GM23338 (cell line): ENCODE measurements at regions not wholly inside any gene's neighbourhood (a gene's known extent, or its start where the extent isn't known, plus 50 kb on each side); places are given as distances from the start of the nearest gene placed in this dataset.

Experiments used
- ATAC-seq: fragments of 200-7000 bp; cut with Tn5 transposase; 3 replicates; pipeline ENCODE4 v1.9.1; 2020
- DNase-seq: peaks from one replicate; pipeline ENCODE4 v3.0.0-alpha.2; 2015; ENCODE audit warnings: low spot score
- H2AFZ ChIP-seq: fragments of 200-600 bp; sonication (generic); 2 replicates; pipeline ENCODE4 v1.8.0; 2016; ENCODE audit warnings: antibody characterized with exemption, mild to moderate bottlenecking, moderate library complexity
- H3F3A ChIP-seq: fragments of 200-600 bp; sonication (generic); replicated peaks from 2 replicates; pipeline ENCODE4 v1.8.0; 2017; ENCODE audit warnings: antibody characterized with exemption, mixed run types, low read depth
- H3K27ac ChIP-seq: fragments of 200-600 bp; sonication (generic); 2 replicates; pipeline ENCODE4 v1.6.1; 2016; ENCODE audit warnings: low read depth
- H3K27me3 ChIP-seq: fragments of 200-600 bp; sonication (generic); 2 replicates; pipeline ENCODE4 v1.8.0; 2016; ENCODE audit warnings: mild to moderate bottlenecking, mixed run types, moderate library complexity; ENCODE audit not compliant: insufficient read depth
- H3K36me3 ChIP-seq: fragments of 200-600 bp; sonication (generic); 2 replicates; pipeline ENCODE4 v1.8.0; 2016; ENCODE audit warnings: mild to moderate bottlenecking; ENCODE audit not compliant: insufficient read depth
- H3K4me1 ChIP-seq: fragments of 200-600 bp; sonication (generic); 2 replicates; pipeline ENCODE4 v1.8.0; 2016; ENCODE audit warnings: mild to moderate bottlenecking, moderate library complexity; ENCODE audit not compliant: insufficient read depth
- H3K4me2 ChIP-seq: fragments of 200-600 bp; sonication (generic); 2 replicates; pipeline ENCODE4 v1.7.1; 2017; ENCODE audit warnings: mixed run types
- H3K4me3 ChIP-seq: fragments of 200-600 bp; sonication (generic); 2 replicates; pipeline ENCODE4 v1.6.1; 2016; ENCODE audit warnings: mixed run types
- H3K79me2 ChIP-seq: fragments of 200-600 bp; sonication (generic); replicated peaks from 2 replicates; pipeline ENCODE4 v1.8.0; 2017; ENCODE audit warnings: mild to moderate bottlenecking; ENCODE audit not compliant: insufficient read depth
- H3K9me2 ChIP-seq: fragments of 200-600 bp; sonication (generic); 2 replicates; pipeline ENCODE4 v1.8.0; 2017; ENCODE audit not compliant: insufficient read depth
- H4K20me1 ChIP-seq: fragments of 200-600 bp; sonication (generic); replicated peaks from 2 replicates; pipeline ENCODE4 v1.8.0; 2017; ENCODE audit warnings: mild to moderate bottlenecking; ENCODE audit not compliant: insufficient read depth
- H3K27ac Mint-ChIP-seq: 2 replicates; pipeline ENCODE4 v1.8.0; 2020; ENCODE audit warnings: inconsistent platforms, mild to moderate bottlenecking, moderate library complexity, mixed read lengths
- H3K27me3 Mint-ChIP-seq: 3 replicates; pipeline ENCODE4 v1.8.0; 2022; ENCODE audit warnings: low read depth, mild to moderate bottlenecking, moderate library complexity, mixed read lengths, inconsistent platforms; ENCODE audit not compliant: insufficient read depth, poor library complexity
- H3K36me3 Mint-ChIP-seq: 3 replicates; pipeline ENCODE4 v1.8.0; 2021; ENCODE audit warnings: low read depth, mild to moderate bottlenecking, inconsistent platforms, moderate library complexity, mixed read lengths
- H3K4me1 Mint-ChIP-seq: 3 replicates; pipeline ENCODE4 v1.8.0; 2020; ENCODE audit warnings: mild to moderate bottlenecking, inconsistent platforms, mixed read lengths
- H3K4me3 Mint-ChIP-seq: 3 replicates; pipeline ENCODE4 v1.8.0; 2021; ENCODE audit warnings: moderate library complexity, mild to moderate bottlenecking, inconsistent platforms, mixed read lengths
- H3K9me3 Mint-ChIP-seq: 3 replicates; pipeline ENCODE4 v1.8.0; 2020; ENCODE audit warnings: moderate library complexity, mild to moderate bottlenecking, inconsistent platforms, mixed read lengths
- EZH2phosphoT487 ChIP-seq: fragments of 200-600 bp; sonication (generic); IDR thresholded peaks from one replicate; pipeline ENCODE4 v1.8.1; 2018; ENCODE audit warnings: antibody characterized with exemption; ENCODE audit not compliant: unreplicated experiment
- ZNF331 ChIP-seq: fragments of 250-450 bp; sonication (Bioruptor Pico); IDR thresholded peaks from 2 replicates; pipeline ENCODE4 v1.5.0; 2020; ENCODE audit warnings: low read depth, mild to moderate bottlenecking, moderate library complexity
- TF ChIP-seq, protein P1 (sequence below), 2 experiments: fragments of 200-600 bp in 1 of 2; sonication (generic) in 1 of 2; conservative IDR thresholded peaks; 2 replicates each; pipeline versions ENCODE4 v1.5.1 to v1.6.1; 2016 to 2017; ENCODE audit warnings: antibody characterized with exemption in 2 of 2, low read depth in 2 of 2, mild to moderate bottlenecking in 2 of 2, moderate library complexity in 1 of 2

- Histone ChIP-seq H3K27me3 (no peaks in the 10 kb centered on the region), H3K9me2 (0 out of 2 replicates have a peak, but pooled peaks cover 8% of the 10 kb centered on the region), H2AFZ (peak overlapping the region; percentile 66; the same call in 1 of the 2 replicates), H4K20me1 (no peaks in the 10 kb centered on the region), H3K36me3 (no peaks in the 10 kb centered on the region; the same call in 1 of the 2 replicates), H3K4me3 (no peak overlapping the region), H3F3A (no peaks in the 10 kb centered on the region), H3K79me2 (no peaks in the 10 kb centered on the region), H3K4me1 (no peaks in the 10 kb centered on the region; the same call in 1 of the 2 replicates), H3K27ac (no peak overlapping the region), H3K4me2 (peak overlapping the region; percentile 53; the same call in 1 of the 2 replicates)
- DNase-seq, result peak; percentile 55
- Mint-ChIP-seq H3K27me3 (peaks cover 5% of the 10 kb centered on the region), H3K9me3 (peaks cover 22% of the 10 kb centered on the region), H3K4me1 (peaks cover 10% of the 10 kb centered on the region), H3K4me3 (no peak overlapping the region), H3K36me3 (peaks cover 5% of the 10 kb centered on the region; the same call in 2 of the 3 replicates), H3K27ac (peak overlapping the region; percentile 56)
- peak; percentile 90 for ATAC-seq
- no peak for TF ChIP-seq EZH2phosphoT487
- TF ChIP-seq, protein P1, sequence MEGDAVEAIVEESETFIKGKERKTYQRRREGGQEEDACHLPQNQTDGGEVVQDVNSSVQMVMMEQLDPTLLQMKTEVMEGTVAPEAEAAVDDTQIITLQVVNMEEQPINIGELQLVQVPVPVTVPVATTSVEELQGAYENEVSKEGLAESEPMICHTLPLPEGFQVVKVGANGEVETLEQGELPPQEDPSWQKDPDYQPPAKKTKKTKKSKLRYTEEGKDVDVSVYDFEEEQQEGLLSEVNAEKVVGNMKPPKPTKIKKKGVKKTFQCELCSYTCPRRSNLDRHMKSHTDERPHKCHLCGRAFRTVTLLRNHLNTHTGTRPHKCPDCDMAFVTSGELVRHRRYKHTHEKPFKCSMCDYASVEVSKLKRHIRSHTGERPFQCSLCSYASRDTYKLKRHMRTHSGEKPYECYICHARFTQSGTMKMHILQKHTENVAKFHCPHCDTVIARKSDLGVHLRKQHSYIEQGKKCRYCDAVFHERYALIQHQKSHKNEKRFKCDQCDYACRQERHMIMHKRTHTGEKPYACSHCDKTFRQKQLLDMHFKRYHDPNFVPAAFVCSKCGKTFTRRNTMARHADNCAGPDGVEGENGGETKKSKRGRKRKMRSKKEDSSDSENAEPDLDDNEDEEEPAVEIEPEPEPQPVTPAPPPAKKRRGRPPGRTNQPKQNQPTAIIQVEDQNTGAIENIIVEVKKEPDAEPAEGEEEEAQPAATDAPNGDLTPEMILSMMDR (conservative IDR thresholded peaks at IDR 0.05; ENCODE audit: low read depth in 2 of 2), result no peak
Measured at GRCh38 chr11:16669799-16670415, 68.5 kb upstream of the C11orf58 start.

- no peak overlapping the region for H3K4me3 Mint-ChIP-seq
- peaks cover 20% of the 10 kb centered on the region; the same call in 2 of the 3 replicates for H3K36me3 Mint-ChIP-seq
- H3K27ac ChIP-seq, result no peak overlapping the region
- peaks cover 30% of the 10 kb centered on the region for H3K9me3 Mint-ChIP-seq
- no peaks in the 10 kb centered on the region for H3K79me2 ChIP-seq
- no peaks in the 10 kb centered on the region for H3K4me1 Mint-ChIP-seq
- H3F3A ChIP-seq, result no peaks in the 10 kb centered on the region
- no peaks in the 10 kb centered on the region for H3K4me1 ChIP-seq
- ATAC-seq, result peak; percentile 88
- TF ChIP-seq ZNF331 (CRISPR knock-in tag), result no peak
- TF ChIP-seq, protein P1 (conservative IDR thresholded peaks at IDR 0.05; ENCODE audit: low read depth in 2 of 2), result peak; percentile 66 to 73
- no peak overlapping the region for H3K4me2 ChIP-seq
- no peaks in the 10 kb centered on the region for H3K27me3 ChIP-seq
- peaks cover 4% of the 10 kb centered on the region for H3K27me3 Mint-ChIP-seq
- H3K27ac Mint-ChIP-seq, result peak overlapping the region; percentile 40; the same call in 1 of the 2 replicates
- peak overlapping the region; percentile 93 for H2AFZ ChIP-seq
- H3K36me3 ChIP-seq, result no peaks in the 10 kb centered on the region
- DNase-seq, result peak; percentile 54
- no peaks in the 10 kb centered on the region for H4K20me1 ChIP-seq
- H3K4me3 ChIP-seq, result no peak overlapping the region
- H3K9me2 ChIP-seq, result no peaks in the 10 kb centered on the region
Measured at GRCh38 chr11:16632295-16633200, 105.9 kb upstream of the C11orf58 start.
